ENCODE measurements at regions not wholly inside any gene's neighbourhood (a gene's known extent, or its start where the extent isn't known, plus 50 kb on each side); places are given as distances from the start of the nearest gene placed in this dataset.

DNA sequence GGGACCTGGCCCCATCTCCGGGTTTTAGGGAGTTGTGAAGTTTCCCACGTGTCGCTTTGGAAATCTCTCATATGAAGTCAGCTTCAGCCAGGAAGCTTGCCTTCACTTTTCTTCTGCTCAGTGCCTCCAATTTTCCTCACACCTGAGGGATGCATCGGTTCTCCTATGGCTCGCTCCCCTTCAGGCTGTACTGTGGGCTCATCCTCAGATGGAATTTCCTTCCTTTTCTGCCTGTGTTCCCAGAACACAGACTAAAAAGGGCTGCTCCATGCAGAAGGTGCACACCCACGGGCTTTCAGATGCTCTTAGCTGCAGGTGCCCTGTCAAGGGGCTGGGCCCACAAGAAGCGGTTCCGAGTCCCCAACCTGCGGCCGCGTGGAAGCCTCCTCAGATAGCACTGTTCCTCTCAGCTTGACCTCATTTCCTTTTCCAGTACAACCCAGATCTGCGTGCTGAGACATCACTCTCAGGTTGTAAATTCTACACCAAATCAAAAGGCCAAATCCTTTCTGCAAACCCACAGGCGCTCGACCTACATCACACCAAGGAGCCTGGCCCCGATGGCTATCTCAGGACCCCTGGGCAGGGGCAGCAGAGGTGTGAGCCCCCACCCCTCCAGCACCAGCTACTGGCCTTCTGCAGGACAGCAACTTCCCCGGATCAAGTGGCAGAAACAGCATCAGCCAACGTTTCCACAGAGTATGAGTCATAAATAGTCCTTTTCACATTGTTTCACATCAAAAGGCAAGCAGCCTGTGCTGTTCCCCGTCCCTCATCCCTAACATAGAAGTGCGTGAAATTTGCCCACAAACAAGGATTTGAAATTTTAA, 275.9 kb downstream of the ZNF536 start:
- DNase-seq (ENCODE audit: low read depth in 1 of 2, low spot score in 1 of 2) = no peak

DNA sequence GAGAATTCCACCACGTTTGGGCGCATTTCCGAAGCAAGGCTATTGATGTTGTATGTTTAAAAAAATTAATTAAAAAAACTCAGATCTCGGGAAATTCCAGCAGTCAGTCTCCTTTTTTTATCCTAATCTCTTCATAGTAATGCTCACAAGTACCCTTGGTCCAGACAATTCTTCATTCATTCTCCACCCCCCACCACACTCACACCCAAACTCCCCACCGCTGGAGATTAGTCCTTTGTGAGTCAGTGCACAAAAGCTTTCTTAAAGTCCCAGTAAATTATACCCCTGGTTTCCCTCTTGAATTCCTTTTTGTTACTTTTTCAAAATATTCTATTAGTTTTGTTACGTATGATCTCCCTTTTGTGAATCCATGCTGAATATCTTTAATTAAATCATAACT, 274.6 kb downstream of the ZNF536 start:
- no peak for DNase-seq (ENCODE audit: low read depth in 1 of 2, low spot score in 1 of 2)

- DNase-seq (ENCODE audit: low read depth in 1 of 2, low spot score in 1 of 2) = no peak
Observed at GRCh38 chr19:30645946-30646577, 273.9 kb downstream of the ZNF536 start.

- no peak for DNase-seq (ENCODE audit: low read depth in 1 of 2, low spot score in 1 of 2)
Observed at GRCh38 chr19:30640252-30640965, 268.2 kb downstream of the ZNF536 start.

- DNase-seq (ENCODE audit: low read depth in 1 of 2, low spot score in 1 of 2) = no peak
Observed at GRCh38 chr19:30638889-30639288, 266.7 kb downstream of the ZNF536 start.

DNA sequence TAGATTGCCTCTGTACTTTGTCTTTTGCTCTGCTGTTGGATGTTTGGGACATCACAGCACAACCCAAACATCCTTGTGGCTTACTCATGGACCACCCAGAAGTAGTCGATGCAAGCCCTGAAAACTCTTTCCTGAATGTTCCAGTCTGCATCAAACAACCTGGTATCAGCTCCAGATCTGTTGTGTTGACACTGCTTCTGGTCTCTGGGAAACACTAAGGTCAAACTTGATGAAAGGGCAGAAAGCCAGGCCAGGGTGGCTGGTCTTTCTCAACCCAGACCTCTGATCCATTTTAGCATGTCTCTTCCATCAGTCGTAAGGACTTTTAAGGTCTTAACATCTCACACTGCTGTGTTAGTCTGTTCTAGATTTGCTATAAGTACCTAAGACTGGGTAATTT, 265.7 kb downstream of the ZNF536 start:
- DNase-seq (ENCODE audit: low read depth in 1 of 2, low spot score in 1 of 2) = no peak

DNA sequence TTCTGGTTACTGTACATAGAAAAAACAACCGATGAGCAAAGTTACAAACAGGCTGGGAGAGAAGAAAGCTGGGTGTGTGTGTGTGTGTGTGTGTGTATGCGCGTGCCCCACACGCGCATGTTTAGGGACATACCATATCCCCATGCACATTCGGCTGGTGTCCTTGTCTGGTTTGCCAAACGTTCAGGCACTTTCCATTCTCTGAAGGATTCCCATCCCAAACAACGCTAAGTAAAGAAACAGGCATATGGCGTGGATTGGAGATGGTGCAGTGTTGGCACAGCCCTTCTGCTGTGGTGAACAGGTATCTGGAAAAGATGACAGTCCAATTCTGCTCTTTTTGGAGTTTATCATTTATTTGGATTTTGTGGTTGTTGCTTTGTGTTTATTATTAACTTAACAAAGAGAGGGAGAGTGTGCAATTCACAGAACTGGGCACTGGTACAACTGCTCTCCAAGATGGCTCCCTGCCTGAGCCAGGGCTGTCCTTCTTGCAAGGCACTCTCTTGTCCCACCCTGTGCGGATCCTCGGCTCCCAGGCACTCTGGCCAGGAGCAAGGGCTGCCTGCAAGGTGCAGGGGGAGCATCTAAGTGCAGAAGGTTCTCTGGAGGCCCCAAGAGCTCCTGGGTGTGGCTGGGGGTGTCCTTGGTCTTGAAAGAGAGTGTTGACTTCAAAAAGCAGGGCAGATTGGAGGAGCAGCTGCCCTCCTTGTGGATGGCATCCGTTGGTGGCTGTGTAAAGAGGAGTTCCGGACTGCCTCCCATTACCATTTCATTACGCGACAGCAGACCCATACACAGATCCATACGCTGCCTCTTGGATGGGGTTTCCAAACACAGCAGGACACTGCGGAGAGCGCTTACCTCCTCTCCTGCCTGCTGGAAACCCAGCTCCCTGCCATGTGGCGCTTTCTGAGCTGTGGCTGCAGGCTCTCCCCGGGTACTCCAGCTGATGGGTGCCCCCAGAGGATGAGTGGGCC, 263.1 kb downstream of the ZNF536 start:
- no peak for DNase-seq (ENCODE audit: low read depth in 1 of 2, low spot score in 1 of 2)

- DNase-seq (ENCODE audit: low read depth in 1 of 2, low spot score in 1 of 2) = no peak
Observed at GRCh38 chr19:30634131-30634830, 262.1 kb downstream of the ZNF536 start.

DNA sequence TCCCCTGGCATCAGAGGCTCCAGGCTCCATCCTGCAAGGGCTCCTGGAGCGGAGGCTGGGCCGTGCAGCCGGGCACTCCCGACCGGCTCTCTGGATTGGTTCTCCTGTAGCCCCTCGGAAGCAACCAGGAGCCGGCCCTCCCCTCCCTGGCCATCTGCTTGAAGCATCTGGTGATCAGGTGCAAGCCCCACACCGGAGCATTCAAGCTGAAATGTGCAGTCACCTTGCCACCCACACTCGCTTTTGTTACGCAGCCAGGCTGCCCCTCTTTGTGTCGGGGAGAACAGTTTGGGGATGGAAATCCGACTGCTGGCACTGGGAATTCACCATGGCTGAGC, 258.8 kb downstream of the ZNF536 start:
- DNase-seq (ENCODE audit: low read depth in 1 of 2, low spot score in 1 of 2) = no peak

GRCh38 chr19:30630289-30631032, 258.3 kb downstream of the ZNF536 start:
- DNase-seq (ENCODE audit: low read depth in 1 of 2, low spot score in 1 of 2) = no peak

GRCh38 chr19:30629086-30629485, 256.9 kb downstream of the ZNF536 start:
- DNase-seq (ENCODE audit: low read depth in 1 of 2, low spot score in 1 of 2) = no peak

DNA sequence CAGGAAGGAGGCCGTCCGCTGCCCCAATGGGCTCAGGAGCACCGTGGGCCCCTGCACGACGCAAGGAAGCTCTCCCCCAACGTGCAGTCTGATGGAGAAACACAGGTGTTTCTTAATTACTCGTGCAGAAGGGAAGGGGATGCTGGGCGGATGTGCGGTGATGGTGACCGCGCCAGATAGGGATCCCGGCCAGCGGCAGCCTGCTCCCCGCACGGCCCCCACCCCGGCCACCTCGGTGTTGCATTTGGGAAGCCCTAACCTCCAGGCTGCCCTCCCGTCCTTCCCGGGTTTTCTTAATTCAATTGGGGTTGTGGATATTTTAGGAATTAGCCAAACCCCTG, 254.4 kb downstream of the ZNF536 start:
- DNase-seq (ENCODE audit: low read depth in 1 of 2, low spot score in 1 of 2) = no peak

- DNase-seq (ENCODE audit: low read depth in 1 of 2, low spot score in 1 of 2) = no peak
Observed at GRCh38 chr19:30625947-30626625, 253.9 kb downstream of the ZNF536 start.

DNA sequence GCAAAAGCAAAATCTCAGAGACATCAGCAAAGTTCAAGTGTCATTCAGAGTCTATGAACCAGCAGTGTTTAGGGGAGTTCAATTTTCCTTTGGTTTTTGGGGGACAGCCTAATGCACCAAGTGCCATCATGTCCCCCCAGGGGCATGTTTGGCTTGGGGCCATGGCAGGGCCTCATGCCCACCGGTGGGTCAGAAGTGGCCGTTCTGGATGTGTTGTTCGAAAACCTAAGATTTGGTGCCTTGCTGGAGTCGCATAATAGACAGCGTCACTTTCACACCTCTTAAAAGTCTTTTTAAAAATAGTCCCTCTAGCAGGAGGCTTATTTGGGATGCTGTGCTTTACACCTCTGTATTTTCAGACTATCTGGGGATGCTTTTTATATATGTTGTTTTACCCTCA, 250.1 kb downstream of the ZNF536 start:
- no peak for DNase-seq (ENCODE audit: low read depth in 1 of 2, low spot score in 1 of 2)

DNA sequence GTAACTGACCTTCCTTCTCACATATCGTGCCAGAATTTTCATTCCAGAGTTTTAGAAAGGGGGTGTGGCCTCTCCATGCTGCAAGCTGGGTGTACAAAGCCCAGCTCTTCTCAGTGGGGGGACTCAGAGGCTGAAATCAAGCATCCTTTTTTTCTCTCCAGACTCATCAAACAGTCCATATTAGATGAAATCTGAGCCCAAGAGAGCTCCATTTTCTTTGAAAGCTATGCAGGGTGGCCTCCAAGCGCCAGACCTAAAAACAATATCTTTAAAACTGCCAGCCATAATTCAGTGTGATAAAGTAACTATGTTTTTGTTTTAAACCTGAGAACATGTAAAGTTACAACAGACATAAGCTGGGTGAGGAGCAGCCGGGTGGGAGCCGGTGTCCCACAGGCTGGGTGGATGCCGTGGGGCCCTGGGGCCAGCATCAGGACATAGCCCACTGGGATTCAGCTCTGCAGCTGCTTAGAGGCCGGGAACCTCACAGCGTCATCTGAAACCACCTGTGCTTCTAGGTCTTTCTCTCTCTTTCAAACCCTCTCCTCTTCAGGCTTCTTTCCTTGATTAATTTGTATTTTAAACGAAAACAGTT, 249.2 kb downstream of the ZNF536 start:
- DNase-seq (ENCODE audit: low read depth in 1 of 2, low spot score in 1 of 2) = no peak

- DNase-seq (ENCODE audit: low read depth in 1 of 2, low spot score in 1 of 2) = no peak
Observed at GRCh38 chr19:30620354-30620753, 248.2 kb downstream of the ZNF536 start.

DNA sequence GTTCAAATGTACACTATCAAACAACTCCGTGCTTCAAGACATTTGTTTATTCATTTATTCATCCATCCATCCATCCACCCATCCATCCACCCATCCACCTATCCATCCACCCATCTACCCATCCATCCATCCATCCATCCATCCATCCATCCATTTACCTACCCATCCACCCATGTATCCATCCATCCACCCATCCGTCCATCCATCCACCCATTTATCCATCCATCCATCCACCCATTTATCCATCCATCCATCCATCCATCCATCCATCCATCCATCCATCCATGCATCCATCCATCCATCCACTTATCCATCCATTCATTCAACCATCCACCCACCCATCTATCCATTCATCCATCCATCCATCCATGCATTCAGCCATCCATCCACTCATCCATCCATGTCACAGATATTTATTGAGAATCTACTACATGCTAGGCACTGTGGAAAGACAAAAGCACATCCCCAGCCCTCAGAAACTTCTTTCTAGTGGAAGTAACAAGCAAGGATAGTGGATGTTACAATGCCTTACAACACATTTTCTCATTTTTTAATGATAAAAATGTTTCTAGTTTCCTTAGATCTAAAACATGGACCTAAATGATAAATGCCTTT, 237.6 kb downstream of the ZNF536 start:
- no peak for DNase-seq (ENCODE audit: low read depth in 1 of 2, low spot score in 1 of 2)

GRCh38 chr19:30608471-30608870, 236.3 kb downstream of the ZNF536 start:
- no peak for DNase-seq (ENCODE audit: low read depth in 1 of 2, low spot score in 1 of 2)
